HepG2 (cell line): ENCODE measurements at regions not wholly inside any gene's neighbourhood (a gene's known extent, or its start where the extent isn't known, plus 50 kb on each side); places are given as distances from the start of the nearest gene placed in this dataset.

Experiments
- BCL3 ChIP-seq: sonication (generic); formaldehyde crosslinking; IDR thresholded peaks from 2 replicates; pipeline ENCODE4 v1.5.1; 2020; ENCODE audit warnings: mild to moderate bottlenecking, missing genetic modification reagents, moderate library complexity
- BRCA1 ChIP-seq: sonication (generic); formaldehyde crosslinking; IDR thresholded peaks from 2 replicates; pipeline ENCODE4 v1.4.0; 2020; ENCODE audit warnings: missing genetic modification reagents
- ERF ChIP-seq: IDR thresholded peaks from 2 replicates; pipeline ENCODE4 v1.6.1; 2018; ENCODE audit warnings: missing biosample characterization, missing genetic modification reagents
- FOXP1 ChIP-seq, 2 experiments: fragments of 450-650 bp in 1 of 2; IDR thresholded peaks; 2 replicates each; pipeline ENCODE4 v1.6.1; 2017 to 2018; ENCODE audit warnings: antibody characterized with exemption in 1 of 2
- FOXP4 ChIP-seq: sonication (generic); formaldehyde crosslinking; IDR thresholded peaks from 2 replicates; pipeline ENCODE4 v1.4.0; 2020; ENCODE audit warnings: missing genetic modification reagents
- GRHL1 ChIP-seq: sonication (generic); formaldehyde crosslinking; conservative IDR thresholded peaks from 2 replicates; pipeline ENCODE4 v1.8.0; 2022; ENCODE audit warnings: missing genetic modification reagents
- JUN ChIP-seq: sonication (generic); formaldehyde crosslinking; IDR thresholded peaks from 2 replicates; pipeline ENCODE4 v1.4.0; 2020; ENCODE audit warnings: mild to moderate bottlenecking, missing genetic modification reagents
- KDM4B ChIP-seq: sonication (generic); formaldehyde crosslinking; IDR thresholded peaks from 2 replicates; pipeline ENCODE4 v1.4.0; 2020; ENCODE audit warnings: missing genetic modification reagents
- MTERF4 ChIP-seq: sonication (generic); formaldehyde crosslinking; IDR thresholded peaks from 2 replicates; pipeline ENCODE4 v1.8.0; 2023; ENCODE audit warnings: mild to moderate bottlenecking, missing genetic modification reagents
- MXD4 ChIP-seq: IDR thresholded peaks from 2 replicates; pipeline ENCODE4 v1.6.1; 2016; ENCODE audit warnings: mild to moderate bottlenecking, missing biosample characterization, missing genetic modification reagents
- TFDP2 ChIP-seq: sonication (generic); formaldehyde crosslinking; IDR thresholded peaks from 2 replicates; pipeline ENCODE4 v1.4.0; 2020; ENCODE audit warnings: missing genetic modification reagents
- ZBTB40 ChIP-seq, 2 experiments: fragments of 450-650 bp in 1 of 2; sonication (generic) in 1 of 2; formaldehyde crosslinking in 1 of 2; IDR thresholded peaks; 2 replicates each; pipeline versions ENCODE4 v1.6.1 to v1.8.0; 2016 to 2022; ENCODE audit warnings: antibody characterized with exemption in 1 of 2, mild to moderate bottlenecking in 1 of 2, missing genetic modification reagents in 1 of 2
- ZNF138 ChIP-seq: sonication (generic); formaldehyde crosslinking; IDR thresholded peaks from 2 replicates; pipeline ENCODE4 v1.5.0; 2020; ENCODE audit warnings: mild to moderate bottlenecking, low read depth, missing genetic modification reagents

- TF ChIP-seq ZBTB40 (IDR thresholded peaks at IDR 0.05) (no peak), ZBTB40 (CRISPR knock-in tag; IDR thresholded peaks at IDR 0.05) (no peak), BRCA1 (CRISPR knock-in tag) (no peak), FOXP4 (CRISPR knock-in tag) (peak; percentile 28; the same call in 1 of the 2 replicates), MXD4 (CRISPR knock-in tag) (no peak), TFDP2 (CRISPR knock-in tag) (no peak), GRHL1 (no peak), JUN (no peak), KDM4B (CRISPR knock-in tag) (no peak), MTERF4 (CRISPR knock-in tag) (no peak), ERF (CRISPR knock-in tag) (no peak), ZNF138 (CRISPR knock-in tag) (no peak), BCL3 (CRISPR knock-in tag) (no peak), FOXP1 (IDR thresholded peaks at IDR 0.05) (no peak), FOXP1 (CRISPR knock-in tag; IDR thresholded peaks at IDR 0.05) (no peak)
Measured at GRCh38 chr22:27480487-27480886, 321.1 kb downstream of the MN1 start (continued).
